Stimulated activated memory B cell treated with anti-CD40 and anti-IgM and Interleukin-4, amounts not matched to agents 10 μg/mL and 1 μg/mL and 100 μg/mL, for 72 hours (primary cell): ENCODE measurements at regions not wholly inside any gene's neighbourhood (a gene's known extent, or its start where the extent isn't known, plus 50 kb on each side); places are given as distances from the start of the nearest gene placed in this dataset.

Experiments
- ATAC-seq: fragments of 150-1000 bp; cut with Tn5 transposase; 2 replicates; pipeline ENCODE4 v1.10.0; 2021
- H3K27ac Mint-ChIP-seq: one replicate; pipeline ENCODE4 v1.8.0; 2022; ENCODE audit warnings: mild to moderate bottlenecking, mixed read lengths
- H3K27me3 Mint-ChIP-seq: one replicate; pipeline ENCODE4 v1.8.0; 2022; ENCODE audit warnings: mixed read lengths
- H3K36me3 Mint-ChIP-seq: one replicate; pipeline ENCODE4 v1.8.0; 2022; ENCODE audit warnings: mixed read lengths
- H3K4me1 Mint-ChIP-seq: one replicate; pipeline ENCODE4 v1.8.0; 2022; ENCODE audit warnings: mixed read lengths
- H3K4me3 Mint-ChIP-seq: one replicate; pipeline ENCODE4 v1.8.0; 2022; ENCODE audit warnings: mild to moderate bottlenecking, moderate library complexity, mixed read lengths
- H3K9me3 Mint-ChIP-seq: one replicate; pipeline ENCODE4 v1.8.0; 2022; ENCODE audit warnings: mixed read lengths

- Mint-ChIP-seq H3K36me3 (no peaks in the 10 kb centered on the region), H3K4me1 (no peaks in the 10 kb centered on the region), H3K27ac (no peak overlapping the region), H3K9me3 (no peaks in the 10 kb centered on the region), H3K4me3 (no peak overlapping the region), H3K27me3 (peaks cover 3% of the 10 kb centered on the region)
- no peak for ATAC-seq
These were observed 225.1 kb upstream of the KLHL29 start for GRCh38 chr2:23159746-23160405.

- H3K9me3 Mint-ChIP-seq, result no peaks in the 10 kb centered on the region
- H3K27ac Mint-ChIP-seq, result no peak overlapping the region
- H3K27me3 Mint-ChIP-seq, result peaks cover 14% of the 10 kb centered on the region
- no peaks in the 10 kb centered on the region for H3K36me3 Mint-ChIP-seq
- no peaks in the 10 kb centered on the region for H3K4me1 Mint-ChIP-seq
- H3K4me3 Mint-ChIP-seq, result no peak overlapping the region
- no peak for ATAC-seq
These were observed 220.8 kb upstream of the KLHL29 start for GRCh38 chr2:23164173-23164572.

- H3K27ac Mint-ChIP-seq, result no peak overlapping the region
- peaks cover 12% of the 10 kb centered on the region for H3K27me3 Mint-ChIP-seq
- no peak for ATAC-seq
- H3K36me3 Mint-ChIP-seq, result no peaks in the 10 kb centered on the region
- no peak overlapping the region for H3K4me3 Mint-ChIP-seq
- no peaks in the 10 kb centered on the region for H3K9me3 Mint-ChIP-seq
- H3K4me1 Mint-ChIP-seq, result no peaks in the 10 kb centered on the region
These were observed 215.1 kb upstream of the KLHL29 start for GRCh38 chr2:23169896-23170295.

- Mint-ChIP-seq H3K4me1 (no peaks in the 10 kb centered on the region), H3K27me3 (peaks cover 7% of the 10 kb centered on the region), H3K27ac (no peak overlapping the region), H3K36me3 (no peaks in the 10 kb centered on the region), H3K4me3 (no peak overlapping the region), H3K9me3 (peaks cover 3% of the 10 kb centered on the region)
- ATAC-seq, result no peak
These were observed 213.9 kb upstream of the KLHL29 start for GRCh38 chr2:23171108-23171507.

GRCh38 chr2:23178396-23178795 is 206.6 kb upstream of the KLHL29 start:
- no peak overlapping the region for H3K4me3 Mint-ChIP-seq
- no peak for ATAC-seq
- no peaks in the 10 kb centered on the region for H3K27me3 Mint-ChIP-seq
- no peak overlapping the region for H3K27ac Mint-ChIP-seq
- no peaks in the 10 kb centered on the region for H3K36me3 Mint-ChIP-seq
- H3K9me3 Mint-ChIP-seq, result peaks cover 20% of the 10 kb centered on the region
- H3K4me1 Mint-ChIP-seq, result no peaks in the 10 kb centered on the region

GRCh38 chr2:23183733-23184132 is 201.2 kb upstream of the KLHL29 start:
- no peak overlapping the region for H3K4me3 Mint-ChIP-seq
- peak; percentile 27 for ATAC-seq
- H3K9me3 Mint-ChIP-seq, result peaks cover 12% of the 10 kb centered on the region
- no peaks in the 10 kb centered on the region for H3K4me1 Mint-ChIP-seq
- H3K27me3 Mint-ChIP-seq, result peaks cover 7% of the 10 kb centered on the region
- no peak overlapping the region for H3K27ac Mint-ChIP-seq
- no peaks in the 10 kb centered on the region for H3K36me3 Mint-ChIP-seq

GRCh38 chr2:23198316-23199114 is 186.5 kb upstream of the KLHL29 start:
- Mint-ChIP-seq H3K9me3 (peaks cover 18% of the 10 kb centered on the region), H3K36me3 (no peaks in the 10 kb centered on the region), H3K4me1 (no peaks in the 10 kb centered on the region), H3K4me3 (no peak overlapping the region), H3K27me3 (peaks cover 11% of the 10 kb centered on the region), H3K27ac (no peak overlapping the region)
- ATAC-seq, result no peak

GRCh38 chr2:23199115-23199918 is 185.7 kb upstream of the KLHL29 start:
- H3K4me3 Mint-ChIP-seq, result no peak overlapping the region
- no peak overlapping the region for H3K27ac Mint-ChIP-seq
- ATAC-seq, result no peak
- H3K27me3 Mint-ChIP-seq, result peaks cover 10% of the 10 kb centered on the region
- H3K36me3 Mint-ChIP-seq, result no peaks in the 10 kb centered on the region
- H3K4me1 Mint-ChIP-seq, result no peaks in the 10 kb centered on the region
- peaks cover 20% of the 10 kb centered on the region for H3K9me3 Mint-ChIP-seq

GRCh38 chr2:23200068-23200786 is 184.8 kb upstream of the KLHL29 start:
- ATAC-seq, result no peak
- Mint-ChIP-seq H3K36me3 (no peaks in the 10 kb centered on the region), H3K27ac (no peak overlapping the region), H3K4me3 (no peak overlapping the region), H3K4me1 (no peaks in the 10 kb centered on the region), H3K27me3 (peaks cover 1% of the 10 kb centered on the region), H3K9me3 (peaks cover 13% of the 10 kb centered on the region)

- ATAC-seq, result no peak
- peaks cover 13% of the 10 kb centered on the region for H3K9me3 Mint-ChIP-seq
- H3K36me3 Mint-ChIP-seq, result no peaks in the 10 kb centered on the region
- no peak overlapping the region for H3K27ac Mint-ChIP-seq
- no peak overlapping the region for H3K4me3 Mint-ChIP-seq
- H3K27me3 Mint-ChIP-seq, result peaks cover under 1% of the 10 kb centered on the region
- no peaks in the 10 kb centered on the region for H3K4me1 Mint-ChIP-seq
These were observed 184.2 kb upstream of the KLHL29 start for GRCh38 chr2:23200787-23201114.

GRCh38 chr2:23203383-23203782 is 181.6 kb upstream of the KLHL29 start:
- H3K27me3 Mint-ChIP-seq, result peaks cover 21% of the 10 kb centered on the region
- no peak overlapping the region for H3K4me3 Mint-ChIP-seq
- H3K27ac Mint-ChIP-seq, result no peak overlapping the region
- H3K9me3 Mint-ChIP-seq, result peaks cover 10% of the 10 kb centered on the region
- ATAC-seq, result no peak
- H3K4me1 Mint-ChIP-seq, result no peaks in the 10 kb centered on the region
- no peaks in the 10 kb centered on the region for H3K36me3 Mint-ChIP-seq

- Mint-ChIP-seq H3K4me3 (no peak overlapping the region), H3K27me3 (peaks cover 28% of the 10 kb centered on the region), H3K27ac (no peak overlapping the region), H3K9me3 (peaks cover 9% of the 10 kb centered on the region), H3K36me3 (no peaks in the 10 kb centered on the region), H3K4me1 (no peaks in the 10 kb centered on the region)
- no peak for ATAC-seq
These were observed 180.2 kb upstream of the KLHL29 start for GRCh38 chr2:23204685-23205242.

GRCh38 chr2:23206650-23207049 is 178.3 kb upstream of the KLHL29 start:
- no peak overlapping the region for H3K4me3 Mint-ChIP-seq
- H3K27ac Mint-ChIP-seq, result no peak overlapping the region
- no peaks in the 10 kb centered on the region for H3K4me1 Mint-ChIP-seq
- H3K27me3 Mint-ChIP-seq, result peaks cover 31% of the 10 kb centered on the region
- ATAC-seq, result no peak
- no peaks in the 10 kb centered on the region for H3K36me3 Mint-ChIP-seq
- H3K9me3 Mint-ChIP-seq, result peaks cover 4% of the 10 kb centered on the region

GRCh38 chr2:23207871-23208270 is 177.1 kb upstream of the KLHL29 start:
- H3K4me3 Mint-ChIP-seq, result no peak overlapping the region
- peaks cover 31% of the 10 kb centered on the region for H3K27me3 Mint-ChIP-seq
- H3K4me1 Mint-ChIP-seq, result no peaks in the 10 kb centered on the region
- H3K27ac Mint-ChIP-seq, result no peak overlapping the region
- H3K9me3 Mint-ChIP-seq, result peaks cover 4% of the 10 kb centered on the region
- ATAC-seq, result no peak
- H3K36me3 Mint-ChIP-seq, result no peaks in the 10 kb centered on the region

- no peaks in the 10 kb centered on the region for H3K36me3 Mint-ChIP-seq
- H3K27me3 Mint-ChIP-seq, result peaks cover 31% of the 10 kb centered on the region
- peaks cover 4% of the 10 kb centered on the region for H3K9me3 Mint-ChIP-seq
- no peak overlapping the region for H3K4me3 Mint-ChIP-seq
- no peak overlapping the region for H3K27ac Mint-ChIP-seq
- H3K4me1 Mint-ChIP-seq, result no peaks in the 10 kb centered on the region
- ATAC-seq, result no peak
These were observed 176.6 kb upstream of the KLHL29 start for GRCh38 chr2:23208339-23208738.
